Keratinocyte (primary cell): ENCODE measurements at regions not wholly inside any gene's neighbourhood (a gene's known extent, or its start where the extent isn't known, plus 50 kb on each side); places are given as distances from the start of the nearest gene placed in this dataset.

ENCODE experiments used
- DNase-seq: peaks from one replicate; pipeline ENCODE4 v3.0.0-alpha.2; 2011; ENCODE audit warnings: low read depth, missing footprints, low spot score
- FAIRE-seq: peaks from 2 replicates; lab custom pipeline; 2011; peaks lifted over from hg19 to GRCh38; lab: Jason Lieb, UNC
- H2AFZ ChIP-seq: 2 replicates; pipeline ENCODE4 v1.6.0; 2012; ENCODE audit warnings: low read length, control low read depth, inconsistent platforms; ENCODE audit not compliant: control insufficient read depth
- H3K27ac ChIP-seq: 2 replicates; pipeline ENCODE4 v1.5.1; 2011; ENCODE audit warnings: low read length; ENCODE audit not compliant: control insufficient read depth, insufficient read depth
- H3K27me3 ChIP-seq: 3 replicates; pipeline ENCODE4 v1.6.0; 2011; ENCODE audit warnings: low read length; ENCODE audit not compliant: control insufficient read depth, insufficient read depth; ENCODE audit errors: extremely low read depth
- H3K36me3 ChIP-seq, 2 experiments: 2 replicates in 1 of 2; 3 replicates in 1 of 2; pipeline ENCODE4 v1.5.1; 2011; ENCODE audit warnings: low read length in 2 of 2, mild to moderate bottlenecking in 1 of 2; ENCODE audit not compliant: control insufficient read depth in 2 of 2, insufficient read depth in 2 of 2; ENCODE audit errors: extremely low read depth in 1 of 2
- H3K4me1 ChIP-seq: 3 replicates; pipeline ENCODE4 v1.5.1; 2011; ENCODE audit warnings: low read length; ENCODE audit not compliant: control insufficient read depth, insufficient read depth; ENCODE audit errors: extremely low read depth
- H3K4me2 ChIP-seq: 3 replicates; pipeline ENCODE4 v1.6.0; 2011; ENCODE audit warnings: low read depth, low read length; ENCODE audit not compliant: control insufficient read depth, insufficient read depth; ENCODE audit errors: extremely low read depth
- H3K4me3 ChIP-seq, 3 experiments: fragments of 200-600 bp in 1 of 3; sonication (generic) in 1 of 3; 2 replicates in 2 of 3; 3 replicates in 1 of 3; pipeline ENCODE4 v1.5.1; 2011 to 2016; ENCODE audit warnings: low read length in 3 of 3, mild to moderate bottlenecking in 3 of 3, control low read depth in 2 of 3, inconsistent platforms in 1 of 3, low read depth in 1 of 3, mixed read lengths in 1 of 3, mixed run types in 1 of 3, moderate library complexity in 1 of 3; ENCODE audit not compliant: control insufficient read depth in 2 of 3, insufficient read depth in 2 of 3; ENCODE audit errors: extremely low read depth in 1 of 3
- H3K79me2 ChIP-seq: 2 replicates; pipeline ENCODE4 v1.6.0; 2012; ENCODE audit warnings: low read length; ENCODE audit not compliant: control insufficient read depth, insufficient read depth
- H3K9ac ChIP-seq: 3 replicates; pipeline ENCODE4 v1.6.0; 2011; ENCODE audit warnings: low read length; ENCODE audit not compliant: control insufficient read depth, insufficient read depth; ENCODE audit errors: extremely low read depth
- H3K9me1 ChIP-seq: 3 replicates; pipeline ENCODE4 v1.6.0; 2011; ENCODE audit warnings: low read length; ENCODE audit not compliant: control insufficient read depth, insufficient read depth; ENCODE audit errors: extremely low read depth
- H3K9me3 ChIP-seq: 2 replicates; pipeline ENCODE4 v1.5.1; 2012; ENCODE audit warnings: low read depth, low read length; ENCODE audit not compliant: control insufficient read depth
- H4K20me1 ChIP-seq: 3 replicates; pipeline ENCODE4 v1.6.0; 2011; ENCODE audit warnings: low read length; ENCODE audit not compliant: control insufficient read depth, insufficient read depth; ENCODE audit errors: extremely low read depth
- EZH2 ChIP-seq: IDR thresholded peaks from one replicate; pipeline ENCODE4 v1.6.1; 2012; ENCODE audit warnings: inconsistent platforms, mild to moderate bottlenecking, low read length, moderate library complexity
- dilution Hi-C: fragments of 300-500 bp; cut with MboI; formaldehyde crosslinking; loops from one replicate; pipeline ENCODE4 v1.7.0; 2020; ENCODE audit warnings: low sequenced_read_pairs; ENCODE audit not compliant: extremely low pct_ligation_motif_present
- TF ChIP-seq, protein P1 (sequence below), 3 experiments: IDR thresholded peaks in 1 of 3; conservative IDR thresholded peaks in 1 of 3; optimal IDR thresholded peaks in 1 of 3; 2 replicates in 2 of 3; 3 replicates in 1 of 3; pipeline versions ENCODE3 to v1.5.1; 2011; ENCODE audit warnings: low read length in 3 of 3, mild to moderate bottlenecking in 3 of 3, moderate library complexity in 2 of 3, control low read depth in 1 of 3, inconsistent platforms in 1 of 3; ENCODE audit not compliant: insufficient read depth in 2 of 3; ENCODE audit errors: extremely low read depth in 1 of 3

DNA sequence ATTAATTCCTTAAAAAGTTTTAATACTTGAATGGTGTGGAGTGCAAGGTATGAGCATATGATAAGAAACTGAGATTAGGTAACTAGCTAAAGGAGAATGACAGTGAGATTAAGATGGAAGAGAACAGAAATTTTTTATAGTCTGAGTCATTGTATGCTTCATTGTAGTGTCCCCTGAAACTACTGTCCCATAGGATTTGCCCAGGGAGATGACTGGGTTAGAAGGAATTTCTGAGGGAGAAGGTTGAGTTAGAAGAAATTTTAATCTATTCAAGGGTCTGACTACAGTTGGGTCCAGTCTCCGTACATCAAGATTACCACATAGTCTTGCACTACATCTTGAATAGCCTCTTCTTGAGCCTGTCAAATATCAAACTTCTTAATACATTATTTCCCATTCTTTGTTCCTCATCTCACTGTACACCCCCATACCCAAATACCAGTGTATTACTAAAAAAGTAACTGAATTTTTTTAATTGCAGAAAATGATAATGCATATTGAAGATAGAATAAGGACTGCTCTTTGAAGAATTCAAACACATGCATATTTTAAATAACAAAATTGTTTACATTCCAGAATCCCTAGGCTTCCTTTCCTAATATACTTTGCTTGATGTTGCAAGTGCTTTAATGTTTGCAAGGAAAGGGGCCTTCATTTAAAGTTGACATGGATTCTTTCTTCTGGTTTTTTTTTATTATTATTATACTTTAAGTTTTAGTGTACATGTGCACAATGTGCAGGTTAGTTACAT lies 314.3 kb upstream of the COL3A1 start:
- Histone ChIP-seq H3K36me3 (no peaks in the 10 kb centered on the region), H2AFZ (no peak overlapping the region), H3K9me3 (no peaks in the 10 kb centered on the region), H3K9ac (no peak overlapping the region), H3K27me3 (no peaks in the 10 kb centered on the region), H3K27ac (no peak overlapping the region), H3K4me2 (no peak overlapping the region), H3K4me1 (no peaks in the 10 kb centered on the region), H4K20me1 (no peaks in the 10 kb centered on the region), H3K4me3 (no peak overlapping the region), H3K79me2 (no peaks in the 10 kb centered on the region), H3K9me1 (no peaks in the 10 kb centered on the region)
- no peak for TF ChIP-seq EZH2
- TF ChIP-seq, protein P1, sequence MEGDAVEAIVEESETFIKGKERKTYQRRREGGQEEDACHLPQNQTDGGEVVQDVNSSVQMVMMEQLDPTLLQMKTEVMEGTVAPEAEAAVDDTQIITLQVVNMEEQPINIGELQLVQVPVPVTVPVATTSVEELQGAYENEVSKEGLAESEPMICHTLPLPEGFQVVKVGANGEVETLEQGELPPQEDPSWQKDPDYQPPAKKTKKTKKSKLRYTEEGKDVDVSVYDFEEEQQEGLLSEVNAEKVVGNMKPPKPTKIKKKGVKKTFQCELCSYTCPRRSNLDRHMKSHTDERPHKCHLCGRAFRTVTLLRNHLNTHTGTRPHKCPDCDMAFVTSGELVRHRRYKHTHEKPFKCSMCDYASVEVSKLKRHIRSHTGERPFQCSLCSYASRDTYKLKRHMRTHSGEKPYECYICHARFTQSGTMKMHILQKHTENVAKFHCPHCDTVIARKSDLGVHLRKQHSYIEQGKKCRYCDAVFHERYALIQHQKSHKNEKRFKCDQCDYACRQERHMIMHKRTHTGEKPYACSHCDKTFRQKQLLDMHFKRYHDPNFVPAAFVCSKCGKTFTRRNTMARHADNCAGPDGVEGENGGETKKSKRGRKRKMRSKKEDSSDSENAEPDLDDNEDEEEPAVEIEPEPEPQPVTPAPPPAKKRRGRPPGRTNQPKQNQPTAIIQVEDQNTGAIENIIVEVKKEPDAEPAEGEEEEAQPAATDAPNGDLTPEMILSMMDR (optimal IDR thresholded peaks at IDR 0.05 in 1 of 3, IDR thresholded peaks at IDR 0.05 in 1 of 3, conservative IDR thresholded peaks at IDR 0.05 in 1 of 3; ENCODE audit: extremely low read depth in 1 of 3, insufficient read depth in 2 of 3, low read length in 3 of 3), result no peak
- FAIRE-seq, result no peak
- no peak for DNase-seq
- dilution Hi-C loops, result no loop called here

DNA sequence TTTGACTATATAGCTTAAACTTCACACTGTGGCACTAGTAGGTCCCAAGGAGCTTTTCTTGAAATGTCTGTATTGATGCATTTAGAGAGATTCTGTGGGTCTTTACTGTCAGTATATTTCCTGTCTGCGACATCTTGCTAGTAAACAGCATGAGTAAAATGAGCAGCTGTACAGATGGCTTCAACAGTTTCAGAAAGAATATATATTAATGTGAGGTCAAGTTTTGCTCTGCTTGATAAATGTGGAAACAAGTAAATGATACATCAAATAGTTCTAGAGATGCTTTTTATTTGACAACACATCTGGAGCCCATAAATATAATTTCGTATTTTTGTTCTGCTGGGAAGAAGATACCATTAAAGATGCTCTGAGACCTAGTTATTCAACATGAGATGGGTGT lies 310.9 kb upstream of the COL3A1 start:
- Histone ChIP-seq H3K36me3 (no peaks in the 10 kb centered on the region), H3K4me2 (no peak overlapping the region), H3K4me3 (no peak overlapping the region), H3K27ac (no peak overlapping the region), H3K27me3 (no peaks in the 10 kb centered on the region), H4K20me1 (no peaks in the 10 kb centered on the region), H3K4me1 (no peaks in the 10 kb centered on the region), H3K79me2 (no peaks in the 10 kb centered on the region), H3K9me1 (no peaks in the 10 kb centered on the region), H3K9me3 (no peaks in the 10 kb centered on the region), H2AFZ (no peak overlapping the region), H3K9ac (no peak overlapping the region)
- DNase-seq (no peak), FAIRE-seq (no peak)
- TF ChIP-seq, protein P1 (optimal IDR thresholded peaks at IDR 0.05 in 1 of 3, IDR thresholded peaks at IDR 0.05 in 1 of 3, conservative IDR thresholded peaks at IDR 0.05 in 1 of 3; ENCODE audit: extremely low read depth in 1 of 3, insufficient read depth in 2 of 3, low read length in 3 of 3), result no peak
- no peak for TF ChIP-seq EZH2
- dilution Hi-C loops, result no loop called here
